Gastroesophageal sphincter (tissue), 3 donors: ENCODE measurements at regions not wholly inside any gene's neighbourhood (a gene's known extent, or its start where the extent isn't known, plus 50 kb on each side); places are given as distances from the start of the nearest gene placed in this dataset.

ENCODE experiments used
- EP300 ChIP-seq: sonication (generic); formaldehyde crosslinking; IDR thresholded peaks from one replicate; pipeline ENCODE4 v1.6.1; 2017; ENCODE audit warnings: antibody characterized with exemption, mild to moderate bottlenecking
- TF ChIP-seq, protein P1 (sequence below), 4 experiments: fragments of 200-600 bp in 2 of 4; fragments of 450-650 bp in 2 of 4; sonication (generic) in 1 of 4; IDR thresholded peaks; one replicate each; pipeline ENCODE4 v1.5.1; 2017 to 2019; ENCODE audit warnings: antibody characterized with exemption in 4 of 4, mild to moderate bottlenecking in 2 of 4, moderate library complexity in 2 of 4

- TF ChIP-seq, protein P1, sequence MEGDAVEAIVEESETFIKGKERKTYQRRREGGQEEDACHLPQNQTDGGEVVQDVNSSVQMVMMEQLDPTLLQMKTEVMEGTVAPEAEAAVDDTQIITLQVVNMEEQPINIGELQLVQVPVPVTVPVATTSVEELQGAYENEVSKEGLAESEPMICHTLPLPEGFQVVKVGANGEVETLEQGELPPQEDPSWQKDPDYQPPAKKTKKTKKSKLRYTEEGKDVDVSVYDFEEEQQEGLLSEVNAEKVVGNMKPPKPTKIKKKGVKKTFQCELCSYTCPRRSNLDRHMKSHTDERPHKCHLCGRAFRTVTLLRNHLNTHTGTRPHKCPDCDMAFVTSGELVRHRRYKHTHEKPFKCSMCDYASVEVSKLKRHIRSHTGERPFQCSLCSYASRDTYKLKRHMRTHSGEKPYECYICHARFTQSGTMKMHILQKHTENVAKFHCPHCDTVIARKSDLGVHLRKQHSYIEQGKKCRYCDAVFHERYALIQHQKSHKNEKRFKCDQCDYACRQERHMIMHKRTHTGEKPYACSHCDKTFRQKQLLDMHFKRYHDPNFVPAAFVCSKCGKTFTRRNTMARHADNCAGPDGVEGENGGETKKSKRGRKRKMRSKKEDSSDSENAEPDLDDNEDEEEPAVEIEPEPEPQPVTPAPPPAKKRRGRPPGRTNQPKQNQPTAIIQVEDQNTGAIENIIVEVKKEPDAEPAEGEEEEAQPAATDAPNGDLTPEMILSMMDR (IDR thresholded peaks at IDR 0.05) = no peak
- no peak for TF ChIP-seq EP300
These were observed 140.6 kb upstream of the LIFR start for GRCh38 chr5:38697013-38697412.
